Activated CD8-positive, alpha-beta memory T cell treated with anti-CD3 and anti-CD28 coated beads, Interleukin-2, amount 10 ng/mL, durations not matched to agents 7 days and 5 days (primary cell): ENCODE measurements at regions not wholly inside any gene's neighbourhood (a gene's known extent, or its start where the extent isn't known, plus 50 kb on each side); places are given as distances from the start of the nearest gene placed in this dataset.

Experiments
- ATAC-seq: fragments of 150-1000 bp; cut with Tn5 transposase; one replicate; pipeline ENCODE4 v1.10.0; 2021; ENCODE audit warnings: moderate library complexity
- CTCF ChIA-PET: fragments of 350-600 bp; sonication (Branson Sonifier 250); formaldehyde crosslinking; loops from one replicate; lab custom pipeline; 2021; ENCODE audit warnings: antibody characterized with exemption; lab: Charles Lee
- DNase-seq: peaks from one replicate; pipeline ENCODE4 v3.0.0-alpha.2; 2020
- H3K27ac Mint-ChIP-seq: one replicate; pipeline ENCODE4 v1.8.0; 2021; ENCODE audit warnings: mild to moderate bottlenecking, mixed read lengths
- H3K27me3 Mint-ChIP-seq: one replicate; pipeline ENCODE4 v1.8.0; 2021; ENCODE audit warnings: mixed read lengths
- H3K36me3 Mint-ChIP-seq: one replicate; pipeline ENCODE4 v1.8.0; 2021; ENCODE audit warnings: mild to moderate bottlenecking, mixed read lengths
- H3K4me1 Mint-ChIP-seq: one replicate; pipeline ENCODE4 v1.8.0; 2021; ENCODE audit warnings: mixed read lengths
- H3K4me3 Mint-ChIP-seq: one replicate; pipeline ENCODE4 v1.8.0; 2021; ENCODE audit warnings: mild to moderate bottlenecking, moderate library complexity, mixed read lengths
- H3K9me3 Mint-ChIP-seq: one replicate; pipeline ENCODE4 v1.8.0; 2022; ENCODE audit warnings: low read depth, mixed read lengths

DNA sequence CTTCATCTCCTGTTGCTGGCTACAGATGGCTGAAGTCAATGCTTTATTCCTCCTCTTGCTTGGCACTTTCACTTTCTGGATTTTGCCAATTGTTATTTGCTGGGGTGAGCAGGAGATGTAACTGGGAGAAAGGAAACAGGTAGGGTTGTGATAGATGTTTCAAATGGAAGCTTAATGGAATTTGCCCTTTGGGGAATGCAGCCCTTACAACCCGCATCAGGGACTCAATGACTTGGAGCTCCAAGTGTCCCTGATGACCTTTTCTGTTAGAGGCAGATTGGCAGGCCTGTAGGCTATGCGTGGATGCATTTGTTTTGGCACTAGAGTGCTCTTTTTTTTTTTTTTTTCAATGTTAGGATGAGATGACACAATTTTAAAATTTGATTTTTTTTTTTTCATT is 219.9 kb upstream of the GLRA1 start:
- H3K9me3 Mint-ChIP-seq, result no peaks in the 10 kb centered on the region
- H3K36me3 Mint-ChIP-seq, result no peaks in the 10 kb centered on the region
- ATAC-seq (no peak), DNase-seq (no peak)
- no peak overlapping the region for H3K27ac Mint-ChIP-seq
- CTCF ChIA-PET, result interaction anchor here (1.2 to 6.6 kb wide), 2 partner anchors 317 to 326 kb away, joined by 4 to 106 read pairs; no protein-coding TSS in a partner anchor
- H3K4me3 Mint-ChIP-seq, result no peak overlapping the region
- H3K4me1 Mint-ChIP-seq, result no peaks in the 10 kb centered on the region
- H3K27me3 Mint-ChIP-seq, result no peaks in the 10 kb centered on the region

DNA sequence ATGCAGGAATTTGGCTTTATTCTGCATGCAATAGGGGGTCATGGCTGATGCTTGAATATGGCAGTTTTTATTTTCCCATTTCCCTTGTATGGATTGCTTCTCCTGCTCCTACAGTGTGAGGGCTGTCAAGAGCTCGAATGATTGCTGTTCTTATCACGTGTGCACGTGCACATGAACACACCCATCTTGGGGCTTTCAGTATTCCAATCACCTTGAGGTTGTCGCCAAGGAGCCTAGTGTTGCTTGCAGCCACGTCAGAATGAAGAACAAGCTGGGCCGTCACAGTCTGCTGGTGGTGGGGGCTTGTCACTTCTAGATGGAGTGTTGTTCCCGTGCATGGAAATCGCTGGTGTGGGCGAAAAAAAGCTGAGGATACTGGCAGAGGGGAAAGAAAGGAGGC is 219.4 kb upstream of the GLRA1 start:
- Mint-ChIP-seq H3K36me3 (no peaks in the 10 kb centered on the region), H3K9me3 (no peaks in the 10 kb centered on the region), H3K27ac (no peak overlapping the region), H3K27me3 (no peaks in the 10 kb centered on the region), H3K4me3 (no peak overlapping the region), H3K4me1 (no peaks in the 10 kb centered on the region)
- ATAC-seq (no peak), DNase-seq (no peak)
- CTCF ChIA-PET, result interaction anchor here (1.2 to 6.6 kb wide), 4 partner anchors 17 to 326 kb away, joined by 3 to 106 read pairs (median 6); no protein-coding TSS in a partner anchor

DNA sequence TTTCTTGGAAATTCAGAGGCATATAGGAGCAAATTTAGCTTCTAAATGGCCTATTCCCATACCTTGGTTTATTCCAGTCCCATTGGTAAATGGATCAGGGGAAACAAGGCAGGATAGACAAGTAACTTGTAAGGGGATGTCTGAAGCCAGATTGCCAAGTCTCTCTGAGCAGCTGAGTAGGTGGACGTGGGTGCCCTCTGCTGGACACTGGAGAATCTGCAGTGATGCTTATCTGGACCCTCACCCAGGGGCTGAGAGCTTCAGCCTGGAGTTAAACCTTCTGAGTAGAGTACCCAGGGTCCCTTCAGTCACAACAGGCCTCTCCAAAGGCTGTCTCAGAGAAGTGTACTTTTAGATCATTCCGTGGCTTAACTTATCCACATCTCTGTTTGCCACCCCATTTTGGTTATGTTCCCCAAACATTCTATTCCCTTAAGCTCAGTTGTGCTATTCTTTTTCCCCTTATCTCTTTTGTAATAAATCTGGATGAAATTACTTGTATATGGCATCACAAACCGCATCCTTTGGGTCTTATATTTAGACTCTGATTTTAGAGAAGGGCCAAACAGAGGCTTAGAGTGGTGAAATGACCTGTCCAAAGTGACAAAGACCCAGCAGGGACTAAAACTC is 218.3 kb upstream of the GLRA1 start:
- DNase-seq, result peak; percentile 65
- peak; percentile 71 for ATAC-seq
- no peaks in the 10 kb centered on the region for H3K4me1 Mint-ChIP-seq
- H3K4me3 Mint-ChIP-seq, result no peak overlapping the region
- H3K27ac Mint-ChIP-seq, result no peak overlapping the region
- CTCF ChIA-PET, result interaction anchor here (0.7 to 6.6 kb wide), 17 partner anchors 18 to 401 kb away, joined by 3 to 106 read pairs (median 3); no protein-coding TSS in a partner anchor
- no peaks in the 10 kb centered on the region for H3K9me3 Mint-ChIP-seq
- no peaks in the 10 kb centered on the region for H3K36me3 Mint-ChIP-seq
- H3K27me3 Mint-ChIP-seq, result peaks cover 6% of the 10 kb centered on the region

DNA sequence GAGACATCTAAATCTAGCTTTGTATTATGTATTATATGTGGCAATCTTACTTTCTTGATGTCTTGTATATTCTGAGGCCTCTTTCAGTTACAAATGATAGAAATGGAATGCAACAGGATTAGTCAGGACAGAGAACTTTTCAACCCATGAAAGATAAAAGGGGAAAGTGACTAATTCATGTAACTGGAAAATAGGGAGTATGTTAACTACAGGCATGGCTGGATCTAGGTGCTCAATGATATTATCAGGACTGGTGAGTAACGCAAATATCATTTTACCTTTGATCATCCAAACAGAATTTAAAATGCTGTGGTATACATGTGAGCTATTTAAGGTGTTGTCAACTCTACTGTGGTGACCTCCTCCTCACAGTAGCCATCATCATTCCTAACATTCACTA is 215.7 kb upstream of the GLRA1 start:
- no peak for DNase-seq
- no peaks in the 10 kb centered on the region for H3K4me1 Mint-ChIP-seq
- ATAC-seq, result no peak
- no peak overlapping the region for H3K27ac Mint-ChIP-seq
- no peak overlapping the region for H3K4me3 Mint-ChIP-seq
- H3K27me3 Mint-ChIP-seq, result peaks cover 11% of the 10 kb centered on the region
- H3K9me3 Mint-ChIP-seq, result no peaks in the 10 kb centered on the region
- H3K36me3 Mint-ChIP-seq, result no peaks in the 10 kb centered on the region
- CTCF ChIA-PET, result interaction anchor here (6.6 kb wide), 1 partner anchor 313 kb away, joined by 106 read pairs; no protein-coding TSS in a partner anchor

DNA sequence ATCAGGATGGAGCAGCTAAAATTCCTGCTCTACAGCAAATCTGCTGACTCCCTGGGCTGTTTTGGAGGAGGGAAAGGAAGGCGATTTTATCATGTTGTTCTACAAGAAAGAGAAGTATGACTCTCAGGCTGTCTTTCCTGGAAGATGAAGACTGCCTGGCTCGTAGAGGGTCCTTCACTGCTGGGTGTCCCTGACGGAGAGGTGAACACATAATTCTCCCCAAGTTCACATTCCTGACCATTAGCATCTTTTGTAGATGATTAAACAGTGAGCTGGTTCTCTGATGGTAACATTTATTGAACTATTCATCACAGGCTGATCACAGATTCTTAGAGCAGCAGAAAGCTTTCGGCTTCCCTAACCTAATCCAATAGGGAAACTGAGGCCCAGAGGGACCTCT is 212.4 kb upstream of the GLRA1 start:
- ATAC-seq (no peak), DNase-seq (no peak)
- peaks cover 11% of the 10 kb centered on the region for H3K27me3 Mint-ChIP-seq
- no peaks in the 10 kb centered on the region for H3K36me3 Mint-ChIP-seq
- no peaks in the 10 kb centered on the region for H3K9me3 Mint-ChIP-seq
- CTCF ChIA-PET, result no interaction called here
- no peaks in the 10 kb centered on the region for H3K4me1 Mint-ChIP-seq
- no peak overlapping the region for H3K27ac Mint-ChIP-seq
- H3K4me3 Mint-ChIP-seq, result no peak overlapping the region

DNA sequence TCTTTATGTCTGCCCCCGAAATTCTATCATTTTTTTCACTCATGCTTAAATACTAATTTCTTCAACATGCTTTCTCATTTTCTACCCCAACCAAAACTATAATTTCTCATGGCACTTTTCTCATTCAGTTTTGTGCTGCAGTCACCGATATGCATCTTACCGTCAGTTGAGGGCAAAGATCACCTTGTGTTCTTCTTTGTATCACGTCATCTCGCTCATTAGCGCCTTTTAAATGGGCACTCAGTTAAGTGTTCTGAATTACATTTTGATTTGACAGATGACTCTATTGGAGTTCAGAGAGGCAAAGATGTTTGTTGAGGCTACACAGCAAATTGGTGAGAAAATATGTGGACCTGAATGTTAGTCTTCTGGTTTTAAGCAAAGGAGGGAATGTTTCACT is 211.7 kb upstream of the GLRA1 start:
- DNase-seq, result no peak
- CTCF ChIA-PET, result no interaction called here

DNA sequence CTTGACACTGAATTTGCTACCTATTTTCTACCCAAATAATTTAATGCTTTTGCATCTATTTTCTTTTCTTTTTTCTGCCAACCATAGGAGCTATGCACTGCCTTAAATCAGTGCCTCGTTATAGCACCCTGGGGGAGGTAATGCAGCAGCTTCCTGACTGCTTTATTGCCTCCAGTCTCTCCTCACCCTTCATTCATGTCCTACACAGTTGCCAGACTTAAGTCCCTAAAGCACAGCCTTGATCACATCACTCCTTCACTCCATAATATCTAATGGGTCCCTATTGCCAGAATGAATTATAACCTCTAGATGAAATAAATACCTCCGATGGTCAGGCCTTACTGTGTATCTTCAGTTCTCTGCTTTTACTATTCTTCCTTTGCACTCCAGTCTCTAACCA is 211.2 kb upstream of the GLRA1 start:
- Mint-ChIP-seq H3K9me3 (no peaks in the 10 kb centered on the region), H3K4me3 (no peak overlapping the region), H3K27me3 (peaks cover 11% of the 10 kb centered on the region), H3K36me3 (no peaks in the 10 kb centered on the region), H3K27ac (no peak overlapping the region), H3K4me1 (no peaks in the 10 kb centered on the region)
- CTCF ChIA-PET, result interaction anchor here (1.1 kb wide), 1 partner anchor 311 kb away, joined by 4 read pairs; no protein-coding TSS in a partner anchor
- DNase-seq, result no peak
- ATAC-seq, result no peak

More for the DNA sequence above, 211.7 kb upstream of the GLRA1 start:
- ATAC-seq, result no peak
- Mint-ChIP-seq H3K27ac (no peak overlapping the region), H3K4me3 (no peak overlapping the region), H3K36me3 (no peaks in the 10 kb centered on the region), H3K9me3 (no peaks in the 10 kb centered on the region), H3K4me1 (no peaks in the 10 kb centered on the region), H3K27me3 (peaks cover 11% of the 10 kb centered on the region)

DNA sequence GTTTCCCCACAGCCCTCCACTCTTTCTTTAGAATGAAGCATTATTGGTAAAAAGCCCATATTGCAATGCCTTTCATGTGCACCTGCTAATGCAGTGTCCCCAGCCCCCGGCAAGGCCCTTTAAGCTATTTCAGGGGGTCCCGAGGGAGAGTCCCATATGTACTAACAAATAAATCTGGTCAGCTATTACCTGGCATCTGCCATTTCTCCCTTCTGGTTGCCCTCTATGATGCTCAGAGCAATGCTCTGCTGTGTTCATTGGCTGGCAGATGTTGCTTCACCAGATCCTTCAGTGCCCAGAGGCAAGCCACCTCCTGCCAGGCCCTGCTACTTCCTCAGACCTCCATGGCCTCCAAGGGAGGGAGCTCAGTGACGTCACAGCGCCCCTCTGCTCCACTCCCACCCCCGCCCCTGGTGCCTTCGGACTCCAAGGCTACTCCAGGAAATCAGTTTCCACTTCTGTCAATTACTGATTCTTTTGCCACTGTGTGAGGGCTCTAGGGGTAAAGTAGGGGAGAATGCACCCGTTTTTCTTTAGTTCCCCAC is 201.1 kb upstream of the GLRA1 start:
- no peak for ATAC-seq
- H3K27ac Mint-ChIP-seq, result no peak overlapping the region
- no peaks in the 10 kb centered on the region for H3K9me3 Mint-ChIP-seq
- DNase-seq, result no peak
- H3K36me3 Mint-ChIP-seq, result no peaks in the 10 kb centered on the region
- H3K4me3 Mint-ChIP-seq, result no peak overlapping the region
- no peaks in the 10 kb centered on the region for H3K27me3 Mint-ChIP-seq
- H3K4me1 Mint-ChIP-seq, result no peaks in the 10 kb centered on the region
- CTCF ChIA-PET, result no interaction called here

DNA sequence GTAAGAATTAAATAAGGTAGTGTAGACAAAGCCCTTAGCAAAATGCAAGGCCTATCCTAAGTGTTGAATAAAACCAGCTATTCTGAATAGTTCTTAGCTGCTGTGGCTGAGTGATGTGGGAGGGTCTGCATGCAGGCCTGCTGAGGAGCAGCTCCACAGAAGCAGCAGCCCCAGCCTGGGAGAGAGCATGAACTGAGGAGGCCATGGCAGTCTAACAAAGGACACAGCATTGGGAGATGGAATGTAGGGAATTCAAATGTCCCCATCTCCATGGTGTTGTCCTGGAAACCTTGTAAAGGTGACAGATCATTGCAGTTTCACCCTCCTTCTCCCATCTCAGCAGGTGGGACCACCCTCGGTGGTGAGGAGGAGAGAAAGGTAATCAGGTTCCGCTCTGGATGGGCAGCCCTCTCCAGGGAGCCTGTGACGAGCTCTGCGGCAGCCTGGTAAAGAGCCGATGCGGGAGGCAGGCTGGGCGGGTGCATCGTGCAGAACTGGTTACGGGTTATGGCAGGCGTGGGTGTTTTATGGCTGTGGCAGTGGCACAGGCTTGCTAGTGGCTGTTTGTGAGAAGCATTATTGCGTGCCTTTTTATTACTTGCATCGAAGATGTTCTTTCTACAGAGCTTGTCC is 199.9 kb upstream of the GLRA1 start:
- no peaks in the 10 kb centered on the region for H3K9me3 Mint-ChIP-seq

DNA sequence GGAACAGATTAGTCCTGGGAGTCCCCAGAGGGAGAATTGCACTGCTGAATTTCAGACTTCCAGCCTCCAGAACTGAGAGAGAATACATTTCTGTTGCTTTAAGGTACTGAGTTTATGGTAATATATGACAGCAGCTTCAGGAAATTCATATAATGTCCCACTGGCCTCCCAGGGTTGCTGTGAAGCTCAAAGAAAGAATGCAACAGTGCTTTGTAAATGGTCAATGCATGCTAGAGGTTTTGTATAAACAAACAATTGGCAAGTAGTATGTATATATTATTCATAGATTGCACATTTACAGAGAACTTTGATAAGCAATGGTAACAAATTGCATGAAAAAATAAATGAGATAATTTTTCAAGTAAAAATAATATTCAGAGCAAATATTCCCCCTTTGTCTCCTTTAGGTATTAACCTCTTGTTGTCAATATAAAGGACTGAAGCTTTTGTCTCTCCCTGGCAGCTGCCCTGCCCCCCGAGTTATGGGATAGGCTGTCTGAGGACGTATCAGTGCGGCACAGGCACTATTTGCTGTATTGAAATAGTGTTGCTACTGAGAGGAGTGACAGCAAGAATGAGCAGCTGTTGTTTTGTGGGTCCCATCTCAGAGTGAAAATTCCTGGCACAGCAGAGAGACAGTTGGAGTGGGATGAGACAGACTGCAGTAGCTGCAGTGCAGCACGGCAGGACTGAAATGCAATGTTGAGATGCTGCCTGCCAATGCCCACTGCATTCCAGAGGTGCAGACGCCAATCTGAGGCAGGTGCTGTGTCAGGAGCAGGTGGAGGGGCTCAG is 194.2 kb upstream of the GLRA1 start:
- peaks cover 8% of the 10 kb centered on the region for H3K27me3 Mint-ChIP-seq
- CTCF ChIA-PET, result interaction anchor here (1.2 kb wide), 1 partner anchor 293 kb away, joined by 3 read pairs; no protein-coding TSS in a partner anchor
- no peaks in the 10 kb centered on the region for H3K9me3 Mint-ChIP-seq
- H3K4me1 Mint-ChIP-seq, result no peaks in the 10 kb centered on the region
- H3K36me3 Mint-ChIP-seq, result no peaks in the 10 kb centered on the region
- ATAC-seq, result no peak
- no peak for DNase-seq
- H3K4me3 Mint-ChIP-seq, result no peak overlapping the region
- no peak overlapping the region for H3K27ac Mint-ChIP-seq

More for the DNA sequence above, 199.9 kb upstream of the GLRA1 start:
- Mint-ChIP-seq H3K27ac (no peak overlapping the region), H3K27me3 (no peaks in the 10 kb centered on the region), H3K4me3 (no peak overlapping the region), H3K36me3 (no peaks in the 10 kb centered on the region), H3K4me1 (no peaks in the 10 kb centered on the region)
- no peak for ATAC-seq
- DNase-seq, result no peak
- CTCF ChIA-PET, result interaction anchor here (0.5 to 0.7 kb wide), 2 partner anchors 225 to 434 kb away, joined by 3 read pairs; no protein-coding TSS in a partner anchor

DNA sequence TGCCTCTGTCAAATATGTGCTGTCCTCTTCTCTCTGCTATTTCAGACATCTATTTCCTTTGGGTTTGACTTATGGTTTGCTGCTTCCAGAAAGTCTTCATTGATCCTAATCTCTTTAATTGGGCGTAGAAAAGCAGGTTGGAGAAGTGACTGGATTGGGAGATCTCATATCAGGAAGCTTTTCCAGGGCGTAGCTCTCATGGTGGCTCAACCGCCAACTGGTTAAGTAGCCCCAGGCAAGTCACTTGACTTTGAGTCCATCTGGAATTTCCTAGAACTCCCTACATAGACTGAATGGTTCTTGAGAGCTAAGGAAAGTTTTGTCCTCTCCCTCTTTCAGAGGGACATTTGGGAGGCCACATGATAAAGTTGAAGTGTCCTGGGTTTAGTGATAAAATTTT is 192.3 kb upstream of the GLRA1 start:
- Mint-ChIP-seq H3K36me3 (no peaks in the 10 kb centered on the region), H3K27me3 (peaks cover 11% of the 10 kb centered on the region), H3K4me1 (no peaks in the 10 kb centered on the region), H3K4me3 (no peak overlapping the region), H3K9me3 (no peaks in the 10 kb centered on the region), H3K27ac (no peak overlapping the region)
- ATAC-seq (no peak), DNase-seq (no peak)
- CTCF ChIA-PET, result interaction anchor here (1.3 kb wide), 1 partner anchor 292 kb away, joined by 3 read pairs; no protein-coding TSS in a partner anchor

DNA sequence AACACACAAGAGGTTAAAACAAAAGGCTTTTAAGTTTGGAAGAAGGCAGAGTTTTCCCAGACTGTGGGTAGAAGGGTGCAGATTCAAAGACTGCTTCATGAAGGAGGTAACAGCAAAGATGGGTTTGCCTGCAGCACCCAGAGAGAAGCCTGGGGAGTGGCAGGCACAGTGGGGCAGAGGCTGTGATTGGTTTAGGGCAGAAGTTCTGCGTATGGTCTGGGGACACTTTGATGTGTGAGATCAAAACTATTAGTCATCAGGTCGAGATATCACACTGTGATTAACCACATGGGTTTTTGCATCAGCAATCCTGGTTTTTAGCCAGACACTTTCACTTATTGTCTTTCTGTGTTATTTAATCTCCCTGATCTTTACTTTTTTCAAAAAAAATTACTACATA is 188.8 kb upstream of the GLRA1 start:
- no peak overlapping the region for H3K4me3 Mint-ChIP-seq
- no peaks in the 10 kb centered on the region for H3K36me3 Mint-ChIP-seq
- DNase-seq (no peak), ATAC-seq (peak; percentile 64)
- no peaks in the 10 kb centered on the region for H3K4me1 Mint-ChIP-seq
- no peaks in the 10 kb centered on the region for H3K9me3 Mint-ChIP-seq
- CTCF ChIA-PET, result no interaction called here
- peaks cover 11% of the 10 kb centered on the region for H3K27me3 Mint-ChIP-seq
- H3K27ac Mint-ChIP-seq, result no peak overlapping the region

DNA sequence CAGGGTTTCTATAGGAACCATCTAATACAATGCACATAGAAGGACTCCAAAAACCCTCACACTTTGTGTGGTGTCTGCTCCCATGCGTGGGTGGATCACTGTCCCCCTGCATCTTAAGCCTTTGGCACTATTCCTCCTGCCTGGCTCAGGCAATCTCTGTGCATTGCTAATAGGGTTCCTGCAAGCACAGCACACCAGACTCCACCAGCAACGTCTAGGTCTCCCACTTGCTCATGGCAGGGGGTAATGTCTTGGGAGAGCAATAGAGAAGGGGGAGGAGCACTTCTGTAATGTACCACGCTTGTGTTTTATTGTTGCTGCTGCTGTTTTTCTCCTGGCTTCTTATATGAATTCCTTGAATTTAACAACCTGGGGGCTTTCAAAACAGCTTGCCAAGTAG is 182.6 kb upstream of the GLRA1 start:
- ATAC-seq, result no peak
- no peak overlapping the region for H3K4me3 Mint-ChIP-seq
- H3K4me1 Mint-ChIP-seq, result no peaks in the 10 kb centered on the region

More for the DNA sequence above, 182.6 kb upstream of the GLRA1 start:
- Mint-ChIP-seq H3K9me3 (peaks cover 3% of the 10 kb centered on the region), H3K36me3 (no peaks in the 10 kb centered on the region), H3K27ac (no peak overlapping the region), H3K27me3 (no peaks in the 10 kb centered on the region)
- CTCF ChIA-PET, result no interaction called here
- DNase-seq, result no peak
